ENCODE measurements at regions not wholly inside any gene's neighbourhood (a gene's known extent, or its start where the extent isn't known, plus 50 kb on each side); places are given as distances from the start of the nearest gene placed in this dataset.

- CTCF ChIA-PET = no interaction called here
- no peak overlapping the region for H3K27ac ChIP-seq (ENCODE audit: extremely low read depth, low read depth, low read length)
- TF ChIP-seq BCL6B (tag by site-specific recombination; IDR thresholded peaks at IDR 0.05) = no peak
- TF ChIP-seq GLIS1 (tag by site-specific recombination; IDR thresholded peaks at IDR 0.05) = no peak
- TF ChIP-seq PRDM4 (tag by site-specific recombination; IDR thresholded peaks at IDR 0.05) = no peak
- TF ChIP-seq SP2 (tag by site-specific recombination; IDR thresholded peaks at IDR 0.05) = no peak
- TF ChIP-seq ZNF335 (tag by site-specific recombination; conservative IDR thresholded peaks at IDR 0.05) = no peak
- no peak overlapping the region for H3K4me3 ChIP-seq (ENCODE audit: low read depth, low read length)
- no peaks in the 10 kb centered on the region for H3K9me3 ChIP-seq (ENCODE audit: control insufficient read depth, insufficient read depth, low read depth, low read length)
- POLR2A ChIA-PET = no interaction called here
- H3K4me1 ChIP-seq (ENCODE audit: control insufficient read depth, insufficient read depth, low read length) = no peaks in the 10 kb centered on the region
- H3K36me3 ChIP-seq (ENCODE audit: control insufficient read depth in 2 of 2, insufficient read depth in 1 of 2, low read length in 2 of 2) = no peaks in the 10 kb centered on the region
These were observed 190.8 kb upstream of the GEMIN8 start for GRCh38 chrX:14220386-14220944.

- no peak for TF ChIP-seq OVOL3 (tag by site-specific recombination; IDR thresholded peaks at IDR 0.05)
- no peak for TF ChIP-seq OSR2 (tag by site-specific recombination; IDR thresholded peaks at IDR 0.05)
- TF ChIP-seq ZNF610 (tag by site-specific recombination; IDR thresholded peaks at IDR 0.05; ENCODE audit: borderline replicate concordance) = no peak
- TF ChIP-seq ZBTB20 (tag by site-specific recombination; IDR thresholded peaks at IDR 0.05) = no peak
- TF ChIP-seq KLF1 (tag by site-specific recombination; IDR thresholded peaks at IDR 0.05) = no peak
- TF ChIP-seq ZNF626 (tag by site-specific recombination; IDR thresholded peaks at IDR 0.05) = no peak
- TF ChIP-seq ZNF146 (tag by site-specific recombination; IDR thresholded peaks at IDR 0.05) = no peak
- H3K4me3 ChIP-seq (ENCODE audit: low read depth, low read length) = no peak overlapping the region
- no peaks in the 10 kb centered on the region for H3K4me1 ChIP-seq (ENCODE audit: control insufficient read depth, insufficient read depth, low read length)
- ChIA-PET POLR2A (no interaction called here), CTCF (no interaction called here)
- H3K36me3 ChIP-seq (ENCODE audit: control insufficient read depth in 2 of 2, insufficient read depth in 1 of 2, low read length in 2 of 2) = no peaks in the 10 kb centered on the region
- H3K9me3 ChIP-seq (ENCODE audit: control insufficient read depth, insufficient read depth, low read depth, low read length) = no peaks in the 10 kb centered on the region
- no peak overlapping the region for H3K27ac ChIP-seq (ENCODE audit: extremely low read depth, low read depth, low read length)
These were observed 179.3 kb upstream of the GEMIN8 start for GRCh38 chrX:14209034-14209433.

GRCh38 chrX:14194711-14195110, 165.0 kb upstream of the GEMIN8 start:
- H3K4me3 ChIP-seq (ENCODE audit: low read depth, low read length) = no peak overlapping the region
- H3K36me3 ChIP-seq (ENCODE audit: control insufficient read depth in 2 of 2, insufficient read depth in 1 of 2, low read length in 2 of 2) = no peaks in the 10 kb centered on the region
- H3K9me3 ChIP-seq (ENCODE audit: control insufficient read depth, insufficient read depth, low read depth, low read length) = no peaks in the 10 kb centered on the region
- ChIA-PET POLR2A (no interaction called here), CTCF (no interaction called here)
- H3K4me1 ChIP-seq (ENCODE audit: control insufficient read depth, insufficient read depth, low read length) = no peaks in the 10 kb centered on the region
- no peak overlapping the region for H3K27ac ChIP-seq (ENCODE audit: extremely low read depth, low read depth, low read length)
- TF ChIP-seq ZNF843 (tag by site-specific recombination; IDR thresholded peaks at IDR 0.05) = no peak
- no peak for TF ChIP-seq PRDM6 (tag by site-specific recombination; IDR thresholded peaks at IDR 0.05)
- TF ChIP-seq ZSCAN18 (tag by site-specific recombination; IDR thresholded peaks at IDR 0.05) = no peak
- no peak for TF ChIP-seq ZBTB21 (tag by site-specific recombination; IDR thresholded peaks at IDR 0.05)
- TF ChIP-seq PRDM4 (tag by site-specific recombination; IDR thresholded peaks at IDR 0.05) = no peak
- TF ChIP-seq ZSCAN30 (tag by site-specific recombination; IDR thresholded peaks at IDR 0.05) = no peak
- no peak for TF ChIP-seq WT1 (tag by site-specific recombination; IDR thresholded peaks at IDR 0.05)
- no peak for TF ChIP-seq ZNF404 (tag by site-specific recombination; IDR thresholded peaks at IDR 0.05)
- TF ChIP-seq SCRT1 (tag by site-specific recombination; IDR thresholded peaks at IDR 0.05; ENCODE audit: borderline replicate concordance) = no peak
- TF ChIP-seq ZNF544 (tag by site-specific recombination; IDR thresholded peaks at IDR 0.05) = no peak
- no peak for TF ChIP-seq BCL11A (tag by site-specific recombination; IDR thresholded peaks at IDR 0.05; ENCODE audit: low read depth)
- no peak for TF ChIP-seq ZNF324 (tag by site-specific recombination; IDR thresholded peaks at IDR 0.05)
- TF ChIP-seq ZNF701 (tag by site-specific recombination; IDR thresholded peaks at IDR 0.05) = no peak

Data from HEK293 (cell line).